ENCODE measurements at regions not wholly inside any gene's neighbourhood (a gene's known extent, or its start where the extent isn't known, plus 50 kb on each side); places are given as distances from the start of the nearest gene placed in this dataset.
"Not testable (repeated sequence)": the region's sequence is repeated elsewhere in the genome, so short reads cannot be mapped to it uniquely, and the experiment has no call there.

GRCh38 chr1:119191325-119191724, 50.9 kb upstream of the WARS2 start:
- DNase-seq (ENCODE audit: low read depth in 1 of 2, low spot score in 1 of 2) = no peak

GRCh38 chr1:119204197-119204960, 63.9 kb upstream of the WARS2 start:
- no peak for DNase-seq (ENCODE audit: low read depth in 1 of 2, low spot score in 1 of 2)

GRCh38 chr1:119204961-119205357, 64.5 kb upstream of the WARS2 start:
- DNase-seq (ENCODE audit: low read depth in 1 of 2, low spot score in 1 of 2) = no peak

GRCh38 chr1:119209061-119209460, 68.6 kb upstream of the WARS2 start:
- no peak for DNase-seq (ENCODE audit: low read depth in 1 of 2, low spot score in 1 of 2)

- no peak for DNase-seq (ENCODE audit: low read depth in 1 of 2, low spot score in 1 of 2)
Measured at GRCh38 chr1:119209596-119210295, 69.3 kb upstream of the WARS2 start.

GRCh38 chr1:119210296-119210649, 69.8 kb upstream of the WARS2 start:
- DNase-seq (ENCODE audit: low read depth in 1 of 2, low spot score in 1 of 2) = no peak

- not testable (repeated sequence) for DNase-seq (ENCODE audit: low read depth in 1 of 2, low spot score in 1 of 2)
Measured at GRCh38 chr1:119213213-119213612, 72.8 kb upstream of the WARS2 start.

- DNase-seq (ENCODE audit: low read depth in 1 of 2, low spot score in 1 of 2) = not testable (repeated sequence)
Measured at GRCh38 chr1:119214961-119215360, 74.5 kb upstream of the WARS2 start.

- DNase-seq (ENCODE audit: low read depth in 1 of 2, low spot score in 1 of 2) = no peak
Measured at GRCh38 chr1:119217309-119217828, 76.9 kb upstream of the WARS2 start.

GRCh38 chr1:119219711-119220110, 79.3 kb upstream of the WARS2 start:
- DNase-seq (ENCODE audit: low read depth in 1 of 2, low spot score in 1 of 2) = no peak

GRCh38 chr1:119220991-119221390, 80.5 kb upstream of the WARS2 start:
- no peak for DNase-seq (ENCODE audit: low read depth in 1 of 2, low spot score in 1 of 2)

- no peak for DNase-seq (ENCODE audit: low read depth in 1 of 2, low spot score in 1 of 2)
Measured at GRCh38 chr1:119222271-119222670, 81.8 kb upstream of the WARS2 start.

- no peak for DNase-seq (ENCODE audit: low read depth in 1 of 2, low spot score in 1 of 2)
Measured at GRCh38 chr1:119225265-119225664, 84.8 kb upstream of the WARS2 start.

- DNase-seq (ENCODE audit: low read depth in 1 of 2, low spot score in 1 of 2) = no peak
Measured at GRCh38 chr1:119225831-119226230, 85.4 kb upstream of the WARS2 start.

- DNase-seq (ENCODE audit: low read depth in 1 of 2, low spot score in 1 of 2) = no peak
Measured at GRCh38 chr1:119226321-119226720, 85.9 kb upstream of the WARS2 start.

- DNase-seq (ENCODE audit: low read depth in 1 of 2, low spot score in 1 of 2) = no peak
Measured at GRCh38 chr1:119226913-119227312, 86.5 kb upstream of the WARS2 start.

- DNase-seq (ENCODE audit: low read depth in 1 of 2, low spot score in 1 of 2) = no peak
Measured at GRCh38 chr1:119227456-119227855, 87.0 kb upstream of the WARS2 start.

GRCh38 chr1:119228335-119229080, 88.1 kb upstream of the WARS2 start:
- no peak for DNase-seq (ENCODE audit: low read depth in 1 of 2, low spot score in 1 of 2)

- DNase-seq (ENCODE audit: low read depth in 1 of 2, low spot score in 1 of 2) = no peak
Measured at GRCh38 chr1:119235120-119235519, 94.7 kb upstream of the WARS2 start.

GRCh38 chr1:119245881-119246280, 105.4 kb upstream of the WARS2 start:
- DNase-seq (ENCODE audit: low read depth in 1 of 2, low spot score in 1 of 2) = no peak

GRCh38 chr1:119249283-119249682, 108.8 kb upstream of the WARS2 start:
- DNase-seq (ENCODE audit: low read depth in 1 of 2, low spot score in 1 of 2) = no peak

- no peak for DNase-seq (ENCODE audit: low read depth in 1 of 2, low spot score in 1 of 2)
Measured at GRCh38 chr1:119250299-119250698, 109.8 kb upstream of the WARS2 start.

Data from activated CD4-positive, alpha-beta T cell treated with anti-CD3 and anti-CD28 coated beads, Interleukin-2, amount 50 U/mL, for 24 hours (primary cell).